ENCODE measurements at regions not wholly inside any gene's neighbourhood (a gene's known extent, or its start where the extent isn't known, plus 50 kb on each side); places are given as distances from the start of the nearest gene placed in this dataset. TPM values are rescaled to one million over a fixed set of nuclear protein-coding genes. Genes with fewer than 3 reads are reported as not detected.

DNA sequence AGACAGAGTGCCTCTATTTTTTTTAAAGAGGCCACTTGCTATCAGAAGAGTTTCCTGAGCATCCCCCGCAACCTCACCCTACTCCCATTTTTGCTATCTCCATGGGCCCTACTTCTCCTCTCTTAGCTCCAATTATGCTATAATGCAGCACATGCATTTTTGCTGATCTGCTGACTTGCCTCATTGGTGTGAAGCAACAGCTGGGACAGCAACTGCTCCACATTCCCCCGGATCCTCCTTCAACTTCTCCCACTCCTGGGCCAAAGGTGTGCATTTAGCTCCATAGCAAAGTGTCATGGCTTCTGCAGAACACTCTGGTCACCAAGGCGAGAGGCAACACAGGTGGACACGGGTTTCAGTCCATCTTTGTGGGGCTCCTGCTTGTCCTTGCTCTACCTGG lies 56.7 kb upstream of the USP29 start:
- no peaks in the 10 kb centered on the region for H3K4me1 ChIP-seq
- H3K36me3 ChIP-seq: no peaks in the 10 kb centered on the region
- H3K4me3 ChIP-seq: no peak overlapping the region
- H3K27ac ChIP-seq: no peak overlapping the region
- no peak for DNase-seq (ENCODE audit: extremely low spot score in 2 of 2)
- H3K27me3 ChIP-seq: no peaks in the 10 kb centered on the region
- no peaks in the 10 kb centered on the region for H3K9me3 ChIP-seq
- TF ChIP-seq POLR2AphosphoS5 (IDR thresholded peaks at IDR 0.05; ENCODE audit: insufficient read depth in 1 of 2, low read depth in 1 of 2) (no peak), POLR2A (IDR thresholded peaks at IDR 0.05) (no peak)
- TF ChIP-seq, protein P1, sequence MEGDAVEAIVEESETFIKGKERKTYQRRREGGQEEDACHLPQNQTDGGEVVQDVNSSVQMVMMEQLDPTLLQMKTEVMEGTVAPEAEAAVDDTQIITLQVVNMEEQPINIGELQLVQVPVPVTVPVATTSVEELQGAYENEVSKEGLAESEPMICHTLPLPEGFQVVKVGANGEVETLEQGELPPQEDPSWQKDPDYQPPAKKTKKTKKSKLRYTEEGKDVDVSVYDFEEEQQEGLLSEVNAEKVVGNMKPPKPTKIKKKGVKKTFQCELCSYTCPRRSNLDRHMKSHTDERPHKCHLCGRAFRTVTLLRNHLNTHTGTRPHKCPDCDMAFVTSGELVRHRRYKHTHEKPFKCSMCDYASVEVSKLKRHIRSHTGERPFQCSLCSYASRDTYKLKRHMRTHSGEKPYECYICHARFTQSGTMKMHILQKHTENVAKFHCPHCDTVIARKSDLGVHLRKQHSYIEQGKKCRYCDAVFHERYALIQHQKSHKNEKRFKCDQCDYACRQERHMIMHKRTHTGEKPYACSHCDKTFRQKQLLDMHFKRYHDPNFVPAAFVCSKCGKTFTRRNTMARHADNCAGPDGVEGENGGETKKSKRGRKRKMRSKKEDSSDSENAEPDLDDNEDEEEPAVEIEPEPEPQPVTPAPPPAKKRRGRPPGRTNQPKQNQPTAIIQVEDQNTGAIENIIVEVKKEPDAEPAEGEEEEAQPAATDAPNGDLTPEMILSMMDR (IDR thresholded peaks at IDR 0.05): no peak
- intact Hi-C loops (cut with DNase I): no loop called here

DNA sequence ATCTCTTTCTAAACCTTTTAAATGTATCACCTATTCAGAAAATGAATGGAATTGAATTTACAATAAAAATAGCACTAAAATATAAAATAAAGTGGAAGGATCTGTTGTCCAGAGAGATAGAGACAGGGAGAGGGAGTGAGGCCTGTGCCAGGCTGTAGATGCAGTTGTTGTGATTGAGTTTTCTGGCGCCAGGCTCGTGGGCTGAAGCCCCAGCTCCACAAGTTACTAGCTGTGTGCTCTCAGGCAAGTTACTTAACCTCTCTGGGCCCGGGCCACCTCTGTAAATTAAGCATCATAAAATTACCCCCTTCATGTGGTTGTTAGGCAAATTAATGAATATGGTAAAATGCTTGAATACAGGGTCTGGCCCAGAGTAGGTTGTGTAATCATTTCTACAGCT lies 52.3 kb upstream of the USP29 start:
- Histone ChIP-seq H3K9me3 (no peaks in the 10 kb centered on the region), H3K36me3 (no peaks in the 10 kb centered on the region), H3K27me3 (no peaks in the 10 kb centered on the region), H3K4me1 (no peaks in the 10 kb centered on the region), H3K4me3 (no peak overlapping the region), H3K27ac (no peak overlapping the region)
- TF ChIP-seq, protein P1 (IDR thresholded peaks at IDR 0.05): no peak
- TF ChIP-seq POLR2A (IDR thresholded peaks at IDR 0.05) (no peak), POLR2AphosphoS5 (IDR thresholded peaks at IDR 0.05; ENCODE audit: insufficient read depth in 1 of 2, low read depth in 1 of 2) (no peak)
- no peak for DNase-seq (ENCODE audit: extremely low spot score in 2 of 2)
- intact Hi-C loops (cut with DNase I): no loop called here

DNA sequence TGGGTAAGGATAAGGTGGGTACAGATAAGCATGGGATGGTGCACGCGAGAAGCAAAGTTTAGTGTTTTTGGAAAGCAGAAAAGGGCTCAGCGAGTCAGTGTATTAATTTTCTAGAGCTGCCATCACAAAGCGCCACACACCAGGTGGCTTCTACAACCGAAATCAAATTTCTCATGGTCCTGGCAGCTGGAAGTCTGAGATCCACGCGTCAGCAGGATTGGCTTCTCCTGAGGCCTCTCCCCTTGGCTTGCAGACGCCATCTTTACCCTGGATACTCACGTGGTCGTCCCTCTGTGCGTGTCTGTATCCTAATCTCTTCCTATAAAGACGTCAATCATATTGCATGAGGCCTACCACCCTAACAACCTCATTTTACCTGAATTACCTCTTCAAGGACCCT lies 51.5 kb upstream of the USP29 start:
- H3K9me3 ChIP-seq: no peaks in the 10 kb centered on the region
- H3K4me3 ChIP-seq: no peak overlapping the region
- TF ChIP-seq, protein P1 (IDR thresholded peaks at IDR 0.05): no peak
- no peak for TF ChIP-seq POLR2A (IDR thresholded peaks at IDR 0.05)
- no peak for TF ChIP-seq POLR2AphosphoS5 (IDR thresholded peaks at IDR 0.05; ENCODE audit: insufficient read depth in 1 of 2, low read depth in 1 of 2)
- H3K27ac ChIP-seq: no peak overlapping the region
- DNase-seq (ENCODE audit: extremely low spot score in 2 of 2): no peak
- no peaks in the 10 kb centered on the region for H3K27me3 ChIP-seq
- intact Hi-C loops (cut with DNase I): no loop called here
- no peaks in the 10 kb centered on the region for H3K4me1 ChIP-seq
- no peaks in the 10 kb centered on the region for H3K36me3 ChIP-seq

DNA sequence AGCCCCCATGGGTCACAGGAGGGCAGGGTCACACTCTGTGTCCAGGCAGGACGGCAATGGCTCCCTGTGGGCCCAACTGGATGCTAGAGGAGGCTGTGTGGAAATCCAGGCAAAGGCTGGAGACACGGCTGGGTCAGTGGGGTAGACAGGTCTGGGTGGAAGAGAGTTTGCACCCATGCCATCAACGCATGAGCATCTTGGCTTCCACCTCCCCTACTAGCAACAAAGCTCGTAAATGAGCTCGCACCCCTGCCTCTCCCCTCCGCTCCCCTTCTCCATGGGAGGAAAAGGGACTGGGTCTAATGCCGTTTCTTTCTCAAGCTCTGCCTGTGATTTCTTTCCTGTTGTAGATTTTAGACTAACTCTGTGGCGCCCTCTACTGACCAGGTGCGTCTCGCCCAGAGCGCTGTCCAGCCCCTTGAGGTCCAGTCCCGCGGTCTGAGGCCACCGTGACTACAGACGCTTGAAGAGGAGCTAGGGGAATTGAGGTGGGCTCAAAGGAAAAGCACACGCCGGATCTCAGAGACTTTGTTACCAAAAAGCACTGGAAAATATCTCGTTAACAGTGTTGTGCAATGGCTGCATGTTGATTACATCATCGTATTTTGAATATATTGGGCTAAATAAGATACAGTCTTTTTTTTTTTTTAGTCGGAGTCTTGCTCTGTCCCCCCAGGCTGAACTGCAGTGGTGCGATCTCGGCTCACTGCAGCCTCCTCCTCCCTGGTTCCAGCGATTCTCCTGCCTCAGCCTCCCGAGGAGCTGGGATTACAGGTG lies 50.7 kb upstream of the USP29 start:
- H3K4me1 ChIP-seq: no peaks in the 10 kb centered on the region
- DNase-seq (ENCODE audit: extremely low spot score in 2 of 2): no peak

More for the DNA sequence above, 50.7 kb upstream of the USP29 start:
- Histone ChIP-seq H3K4me3 (no peak overlapping the region), H3K27ac (no peak overlapping the region), H3K27me3 (no peaks in the 10 kb centered on the region), H3K36me3 (no peaks in the 10 kb centered on the region), H3K9me3 (no peaks in the 10 kb centered on the region)
- TF ChIP-seq POLR2A (IDR thresholded peaks at IDR 0.05) (no peak), POLR2AphosphoS5 (IDR thresholded peaks at IDR 0.05; ENCODE audit: insufficient read depth in 1 of 2, low read depth in 1 of 2) (no peak)
- TF ChIP-seq, protein P1 (IDR thresholded peaks at IDR 0.05): peak in 1 of 3 experiments; percentile 31
- intact Hi-C loops (cut with DNase I): no loop called here

Small RNA genes lying in the stretch of these regions (small RNA-seq; reads per million reads assigned to genes)
- not detected for gene AC044792.1
